ENCODE measurements at regions not wholly inside any gene's neighbourhood (a gene's known extent, or its start where the extent isn't known, plus 50 kb on each side); places are given as distances from the start of the nearest gene placed in this dataset.
"Not testable (repeated sequence)": the region's sequence is repeated elsewhere in the genome, so short reads cannot be mapped to it uniquely, and the experiment has no call there.

DNA sequence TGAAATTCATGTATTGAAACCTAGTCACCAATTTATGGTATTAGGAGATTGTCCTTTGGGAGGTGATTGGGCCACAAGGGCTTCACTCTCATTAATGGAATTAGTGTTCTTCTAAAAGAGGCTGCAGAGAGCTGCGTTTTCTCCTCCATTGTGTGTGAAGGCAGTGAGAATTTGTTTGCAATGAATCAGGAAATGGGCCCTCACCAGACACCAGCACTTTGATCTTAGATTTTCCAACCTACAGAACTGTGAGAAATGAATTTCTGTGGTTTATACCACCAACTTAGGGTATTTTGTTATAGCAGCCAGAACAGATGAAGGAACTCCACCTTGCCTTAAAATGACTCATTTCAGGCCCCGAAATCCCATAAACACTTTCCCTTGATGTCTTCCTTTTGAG lies 544.2 kb downstream of the RWDD3 start:
- intact Hi-C loops (cut with DNase I), result no loop called here
- Histone ChIP-seq H3K4me1 (peaks cover 0 to 5% (median 0%) of the 10 kb centered on the region in 4 donors), H3K27ac (replicated peaks in 1 of 4) (no peak overlapping the region), H3K27me3 (no peaks in the 10 kb centered on the region), H3K9me3 (no peaks in the 10 kb centered on the region), H3K4me3 (no peak overlapping the region), H3K36me3 (no peaks in the 10 kb centered on the region)
- TF ChIP-seq, protein P1, sequence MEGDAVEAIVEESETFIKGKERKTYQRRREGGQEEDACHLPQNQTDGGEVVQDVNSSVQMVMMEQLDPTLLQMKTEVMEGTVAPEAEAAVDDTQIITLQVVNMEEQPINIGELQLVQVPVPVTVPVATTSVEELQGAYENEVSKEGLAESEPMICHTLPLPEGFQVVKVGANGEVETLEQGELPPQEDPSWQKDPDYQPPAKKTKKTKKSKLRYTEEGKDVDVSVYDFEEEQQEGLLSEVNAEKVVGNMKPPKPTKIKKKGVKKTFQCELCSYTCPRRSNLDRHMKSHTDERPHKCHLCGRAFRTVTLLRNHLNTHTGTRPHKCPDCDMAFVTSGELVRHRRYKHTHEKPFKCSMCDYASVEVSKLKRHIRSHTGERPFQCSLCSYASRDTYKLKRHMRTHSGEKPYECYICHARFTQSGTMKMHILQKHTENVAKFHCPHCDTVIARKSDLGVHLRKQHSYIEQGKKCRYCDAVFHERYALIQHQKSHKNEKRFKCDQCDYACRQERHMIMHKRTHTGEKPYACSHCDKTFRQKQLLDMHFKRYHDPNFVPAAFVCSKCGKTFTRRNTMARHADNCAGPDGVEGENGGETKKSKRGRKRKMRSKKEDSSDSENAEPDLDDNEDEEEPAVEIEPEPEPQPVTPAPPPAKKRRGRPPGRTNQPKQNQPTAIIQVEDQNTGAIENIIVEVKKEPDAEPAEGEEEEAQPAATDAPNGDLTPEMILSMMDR (IDR thresholded peaks at IDR 0.05), result no peak
- TF ChIP-seq POLR2A (IDR thresholded peaks at IDR 0.05; ENCODE audit: low read depth) (no peak), POLR2AphosphoS5 (IDR thresholded peaks at IDR 0.05) (no peak), EP300 (IDR thresholded peaks at IDR 0.05) (no peak)
- DNase-seq (ENCODE audit: extremely low spot score), result no peak
- WGBS, result 76% methylated on average over 2 of the region's 2 CpGs

DNA sequence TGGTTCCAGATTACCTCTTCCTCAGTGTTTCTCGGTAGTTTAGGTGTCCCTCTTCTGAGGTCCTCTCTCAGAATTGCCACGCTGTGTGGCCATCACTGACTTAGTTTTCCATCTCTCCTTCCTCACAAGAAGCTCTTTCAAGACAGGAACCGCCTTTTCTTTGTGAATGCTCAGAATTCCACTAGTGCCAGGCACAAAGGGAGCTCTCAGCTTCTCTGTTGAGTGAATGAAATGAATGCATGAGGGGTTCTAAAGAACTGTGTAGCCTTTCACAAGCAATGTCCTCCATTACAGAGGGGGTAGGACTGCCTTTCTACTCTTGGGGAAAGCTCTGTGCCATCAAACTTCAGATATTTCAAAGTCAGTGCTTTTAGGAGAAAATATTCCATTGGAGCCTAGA lies 546.8 kb downstream of the RWDD3 start:
- no peaks in the 10 kb centered on the region for H3K36me3 ChIP-seq
- 84% methylated on average over 3 of the region's 3 CpGs for WGBS
- H3K27ac ChIP-seq (replicated peaks in 1 of 4), result no peak overlapping the region
- DNase-seq (ENCODE audit: extremely low spot score), result no peak
- peaks cover 0 to 5% (median 0%) of the 10 kb centered on the region in 4 donors for H3K4me1 ChIP-seq
- H3K27me3 ChIP-seq, result no peaks in the 10 kb centered on the region
- TF ChIP-seq, protein P1 (IDR thresholded peaks at IDR 0.05), result no peak
- intact Hi-C loops (cut with DNase I), result no loop called here
- no peak overlapping the region for H3K4me3 ChIP-seq
- H3K9me3 ChIP-seq, result no peaks in the 10 kb centered on the region

DNA sequence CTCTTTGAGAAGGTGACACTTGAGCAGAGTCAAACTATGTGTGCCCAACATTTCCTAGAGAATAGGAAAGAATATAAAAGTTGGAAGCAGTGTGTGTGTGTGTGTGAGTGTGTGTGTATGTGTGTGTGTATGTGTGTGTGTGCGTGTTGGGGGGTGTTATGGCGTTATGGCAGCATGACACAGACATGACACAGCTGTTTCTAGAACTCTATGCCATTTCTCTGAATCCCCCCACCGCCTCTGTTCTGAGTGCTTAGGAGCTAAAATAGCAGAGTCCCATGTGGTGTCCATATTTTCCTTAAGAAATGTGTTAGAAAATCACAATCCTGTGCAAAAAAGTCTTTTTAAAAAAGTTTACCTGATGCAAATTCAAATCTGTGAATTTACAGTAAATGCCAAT lies 556.1 kb downstream of the RWDD3 start:
- no peaks in the 10 kb centered on the region for H3K27me3 ChIP-seq
- H3K4me3 ChIP-seq, result no peak overlapping the region
- intact Hi-C loops (cut with DNase I), result no loop called here
- TF ChIP-seq POLR2A (IDR thresholded peaks at IDR 0.05; ENCODE audit: low read depth) (no peak), EP300 (IDR thresholded peaks at IDR 0.05) (no peak), POLR2AphosphoS5 (IDR thresholded peaks at IDR 0.05) (no peak)
- TF ChIP-seq, protein P1 (IDR thresholded peaks at IDR 0.05), result no peak
- WGBS, result 65% methylated on average over 3 of the region's 3 CpGs
- no peak overlapping the region for H3K27ac ChIP-seq (replicated peaks in 1 of 4)
- H3K9me3 ChIP-seq, result no peaks in the 10 kb centered on the region
- no peaks in the 10 kb centered on the region for H3K36me3 ChIP-seq
- no peak for DNase-seq (ENCODE audit: extremely low spot score)
- H3K4me1 ChIP-seq, result no peaks in the 10 kb centered on the region

DNA sequence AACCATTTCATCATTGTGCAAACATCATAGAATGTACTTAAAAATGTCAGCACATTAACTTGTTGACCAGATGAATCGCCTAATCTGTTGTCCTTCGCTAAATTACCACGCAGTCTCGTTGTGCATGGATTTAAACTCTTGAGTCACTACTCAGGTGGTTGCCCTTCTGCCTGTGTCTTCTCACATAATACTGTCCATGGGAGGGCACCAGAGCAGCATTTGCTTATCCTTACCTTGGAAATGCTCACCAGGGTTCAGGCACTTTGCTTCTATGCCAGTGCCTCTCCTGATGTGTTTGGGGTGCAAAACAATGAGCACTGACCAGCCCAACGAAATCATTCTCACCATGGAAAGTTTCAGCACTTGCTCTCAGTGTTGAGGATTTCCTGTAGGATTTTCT lies 559.9 kb downstream of the RWDD3 start:
- H3K27me3 ChIP-seq, result no peaks in the 10 kb centered on the region
- no peak overlapping the region for H3K27ac ChIP-seq (replicated peaks in 1 of 4)
- H3K36me3 ChIP-seq, result no peaks in the 10 kb centered on the region
- H3K4me3 ChIP-seq, result no peak overlapping the region
- WGBS, result 83% methylated on average over 5 of the region's 5 CpGs
- H3K9me3 ChIP-seq, result no peaks in the 10 kb centered on the region
- H3K4me1 ChIP-seq, result no peaks in the 10 kb centered on the region
- intact Hi-C loops (cut with DNase I), result no loop called here
- no peak for DNase-seq (ENCODE audit: extremely low spot score)
- no peak for TF ChIP-seq EP300 (IDR thresholded peaks at IDR 0.05)
- TF ChIP-seq POLR2AphosphoS5 (IDR thresholded peaks at IDR 0.05), result no peak
- TF ChIP-seq, protein P1 (IDR thresholded peaks at IDR 0.05), result no peak
- TF ChIP-seq POLR2A (IDR thresholded peaks at IDR 0.05; ENCODE audit: low read depth), result no peak

DNA sequence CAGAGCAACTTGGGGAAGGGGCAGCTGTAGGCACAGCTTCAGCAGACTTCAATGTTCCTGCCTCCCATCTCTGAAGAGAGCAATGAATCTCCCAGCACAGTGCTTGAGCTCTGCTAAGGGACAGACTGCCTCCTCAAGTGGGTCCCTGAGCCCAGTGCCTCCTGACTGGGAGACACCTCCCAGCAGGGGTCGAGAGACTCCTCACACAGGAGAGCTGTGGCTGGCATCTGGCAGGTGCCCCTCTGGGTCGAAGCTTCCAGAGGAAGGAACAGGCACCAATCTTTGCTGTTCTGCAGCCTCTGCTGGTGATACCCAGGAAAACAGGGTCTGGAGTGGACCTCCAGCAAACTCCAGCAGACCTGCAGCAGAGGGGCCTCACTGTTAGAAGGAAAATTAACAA lies 563.8 kb downstream of the RWDD3 start:
- WGBS, result 80% methylated on average over 2 of the region's 2 CpGs

More for the DNA sequence above, 563.8 kb downstream of the RWDD3 start:
- H3K4me1 ChIP-seq; H3K27me3 ChIP-seq; H3K9me3 ChIP-seq; DNase-seq (ENCODE audit: extremely low spot score); intact Hi-C loops (cut with DNase I); H3K36me3 ChIP-seq; H3K4me3 ChIP-seq; H3K27ac ChIP-seq (replicated peaks in 1 of 4): not testable (repeated sequence)
